Renal cortex interstitium (tissue), 11 donors: ENCODE measurements at regions not wholly inside any gene's neighbourhood (a gene's known extent, or its start where the extent isn't known, plus 50 kb on each side); places are given as distances from the start of the nearest gene placed in this dataset.
"Not testable (repeated sequence)": the region's sequence is repeated elsewhere in the genome, so short reads cannot be mapped to it uniquely, and the experiment has no call there.

Experiments used
- DNase-seq, 11 donors: peaks; one replicate each; pipeline ENCODE4 v3.0.0-alpha.2; 2013; ENCODE audit warnings: low read depth in 9 of 11, low spot score in 4 of 11; ENCODE audit errors: extremely low read depth in 1 of 11

DNA sequence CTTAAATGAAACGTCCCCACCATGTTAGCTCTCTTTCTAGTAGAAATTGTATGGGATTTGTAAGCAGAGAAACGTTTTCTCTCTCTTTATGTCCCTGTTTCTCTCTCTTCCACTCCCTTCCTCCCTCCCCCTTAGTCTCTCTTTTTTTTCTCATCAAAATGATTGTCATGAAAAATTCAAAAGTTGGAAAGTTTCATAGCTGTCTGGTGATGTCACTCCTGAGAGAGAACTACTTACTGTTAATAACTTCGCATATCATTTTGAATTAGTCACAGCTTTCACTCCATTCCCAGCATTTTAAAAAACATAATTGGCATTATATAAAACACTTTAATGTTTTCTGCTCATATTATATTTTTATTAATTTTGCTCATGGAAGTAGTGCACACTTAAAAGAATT is 331.1 kb downstream of the C3orf38 start:
- no peak for DNase-seq

DNA sequence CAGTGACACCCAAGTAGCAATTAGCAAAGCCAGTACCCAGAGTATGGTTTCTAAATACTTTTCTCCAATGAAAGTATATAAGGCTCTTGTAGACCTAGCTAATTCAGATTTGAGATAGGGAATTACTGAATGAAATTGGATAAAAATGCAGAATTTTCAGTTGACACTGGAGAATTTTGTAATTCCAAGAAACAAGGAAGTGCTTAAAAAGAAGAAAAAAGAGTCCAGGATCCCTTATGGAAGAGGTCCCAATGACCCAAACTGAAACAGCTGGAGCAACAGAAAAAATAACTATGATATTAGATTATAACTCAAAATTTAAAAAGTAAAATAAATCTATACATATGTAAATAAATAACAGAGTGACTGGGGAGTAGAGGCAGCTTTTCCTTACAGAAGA is 335.2 kb downstream of the C3orf38 start:
- no peak for DNase-seq

DNA sequence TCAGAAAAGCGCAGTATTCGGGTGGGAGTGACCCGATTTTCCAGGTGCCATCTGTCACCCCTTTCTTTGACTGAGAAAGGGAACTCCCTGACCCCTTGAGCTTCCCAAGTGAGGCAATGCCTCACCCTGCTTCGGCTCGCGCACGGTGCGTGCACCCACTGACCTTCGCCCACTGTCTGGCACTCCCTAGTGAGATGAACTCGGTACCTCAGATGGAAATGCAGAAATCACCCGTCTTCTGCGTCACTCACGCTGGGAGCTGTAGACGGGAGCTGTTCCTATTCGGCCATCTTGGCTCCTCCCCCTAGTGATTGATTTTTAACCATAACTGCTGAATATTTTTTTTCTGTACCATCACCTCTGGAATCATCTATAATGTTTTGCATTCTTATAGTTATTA is 359.1 kb downstream of the C3orf38 start:
- DNase-seq, result not testable (repeated sequence)

DNA sequence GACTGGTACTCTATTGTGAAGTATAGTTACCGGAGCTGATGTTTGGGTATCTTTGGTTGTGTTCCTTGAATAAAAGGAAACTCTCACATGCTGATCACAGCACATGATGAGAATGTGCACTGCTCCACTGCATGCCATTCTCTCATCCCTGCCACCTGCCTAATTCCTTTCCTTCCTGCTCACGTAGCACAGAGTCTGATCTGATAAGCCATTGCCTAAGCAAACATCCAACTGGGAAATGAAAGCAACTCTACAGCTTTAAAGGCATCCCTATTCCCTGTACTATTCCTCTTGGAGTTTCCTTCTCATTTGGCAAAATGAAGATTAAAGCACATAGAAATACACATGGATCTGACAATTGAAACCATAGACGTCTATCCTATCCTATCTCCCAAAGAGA is 359.8 kb downstream of the C3orf38 start:
- DNase-seq, result no peak

DNA sequence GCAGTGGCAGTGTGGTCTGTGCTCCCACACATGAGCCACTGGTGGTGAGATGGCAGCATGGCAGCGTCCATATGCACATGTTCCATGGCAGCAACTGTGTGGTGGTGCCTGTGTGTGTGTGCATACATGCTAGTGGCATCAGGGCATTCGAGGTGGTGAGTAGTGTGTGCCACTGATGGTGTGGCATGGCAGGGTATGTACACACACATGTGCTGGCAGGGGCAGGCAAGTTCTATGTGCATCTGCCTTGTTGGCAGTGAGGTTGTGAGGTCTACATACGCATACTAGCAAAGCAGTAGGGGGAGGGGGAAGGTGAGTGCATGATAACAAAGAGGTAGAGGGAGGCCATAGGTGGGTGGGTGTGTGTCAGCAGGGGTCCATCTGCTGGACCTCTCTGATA is 378.7 kb downstream of the C3orf38 start:
- DNase-seq, result no peak

DNA sequence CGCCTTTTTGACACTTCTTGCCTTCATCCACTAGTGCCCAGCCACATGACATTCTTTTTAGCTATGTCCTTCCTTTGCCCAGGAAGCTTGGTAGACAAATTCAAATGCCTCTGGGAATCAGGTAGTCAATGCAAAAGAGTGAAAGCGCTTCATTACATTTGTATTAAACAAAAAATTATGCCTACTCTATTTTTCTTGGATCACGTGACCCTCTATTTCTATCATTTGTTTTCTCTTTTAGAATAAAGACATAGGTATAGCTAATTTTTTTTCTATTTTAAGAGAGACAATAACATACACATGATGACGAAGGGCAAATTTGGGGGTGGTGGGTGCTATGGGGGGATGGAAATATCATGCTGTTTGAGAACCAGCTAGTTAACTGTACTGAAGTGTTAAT is 384.8 kb downstream of the C3orf38 start:
- no peak for DNase-seq

DNA sequence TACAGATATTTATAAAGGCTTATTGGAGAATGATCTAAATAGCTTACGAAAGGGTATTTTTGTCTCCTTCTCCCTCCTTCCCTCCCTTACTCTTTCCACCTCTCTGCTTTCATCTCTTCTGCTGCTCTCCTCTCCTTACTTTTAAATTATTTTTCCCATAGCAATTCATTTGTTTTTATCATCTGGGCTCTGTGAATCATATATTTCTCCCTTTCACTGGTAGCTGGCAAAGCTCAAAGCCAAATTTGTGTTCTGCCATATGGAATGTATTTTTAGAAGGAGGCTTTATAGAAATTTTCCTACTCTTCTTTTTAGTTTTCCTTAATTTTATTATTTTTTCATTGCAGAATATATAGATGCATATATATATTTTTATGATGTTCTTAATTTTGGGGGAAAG is 385.8 kb downstream of the C3orf38 start:
- DNase-seq, result no peak

DNA sequence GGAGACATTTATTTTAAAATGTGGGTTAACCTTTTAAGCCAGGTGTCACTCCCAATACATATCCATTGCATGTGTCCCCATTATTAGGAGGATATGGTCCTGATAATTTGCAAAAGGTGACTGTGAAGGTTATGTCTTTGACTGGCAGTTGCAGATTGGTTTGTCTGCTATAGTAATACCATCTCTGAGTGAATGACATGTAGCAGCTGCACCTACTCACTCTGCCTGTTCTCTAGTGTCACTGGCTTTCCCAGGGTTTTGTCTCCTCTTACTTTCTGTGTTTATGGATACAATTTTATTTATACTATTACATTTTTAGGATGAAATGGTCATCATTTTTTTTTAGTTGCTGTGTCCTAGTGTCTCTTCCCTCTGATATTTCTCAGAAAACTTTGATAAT is 393.2 kb downstream of the C3orf38 start:
- DNase-seq, result no peak

DNA sequence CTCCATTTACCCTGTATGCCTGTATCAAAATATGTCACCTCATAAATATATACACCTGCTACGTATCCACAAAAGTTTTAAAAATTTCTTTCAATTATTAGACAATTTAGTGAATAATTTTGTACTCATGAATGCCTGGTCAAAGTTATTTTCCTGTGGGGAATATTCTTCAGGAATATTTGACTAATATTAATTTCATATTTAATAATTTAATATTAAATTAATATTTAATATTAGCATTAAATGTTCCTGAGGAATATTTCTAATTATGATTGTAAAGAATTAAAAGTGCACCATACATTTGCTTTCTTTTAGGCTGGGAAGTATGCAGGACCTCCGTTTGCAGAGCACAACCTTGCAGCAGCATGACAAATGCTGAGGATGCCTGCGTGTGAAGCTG is 422.7 kb downstream of the C3orf38 start:
- no peak for DNase-seq

DNA sequence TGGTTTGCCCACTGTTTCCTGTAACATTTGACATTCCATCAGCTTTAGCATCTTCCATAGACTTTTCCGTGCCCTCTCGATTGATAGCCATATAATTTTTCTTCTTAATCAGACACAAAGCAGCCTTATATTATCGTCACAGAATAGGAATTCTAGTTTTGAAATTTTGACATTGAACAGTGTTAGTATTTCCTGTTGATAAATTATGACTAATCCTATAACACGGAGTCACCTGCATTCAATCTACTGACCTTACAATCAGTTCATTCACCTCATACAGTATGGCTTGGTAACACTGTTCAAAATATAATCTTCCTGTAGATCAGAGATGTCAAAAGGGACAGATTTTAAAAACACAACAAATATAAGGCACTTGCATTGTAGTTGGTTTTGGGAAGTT is 423.7 kb downstream of the C3orf38 start:
- DNase-seq, result no peak

DNA sequence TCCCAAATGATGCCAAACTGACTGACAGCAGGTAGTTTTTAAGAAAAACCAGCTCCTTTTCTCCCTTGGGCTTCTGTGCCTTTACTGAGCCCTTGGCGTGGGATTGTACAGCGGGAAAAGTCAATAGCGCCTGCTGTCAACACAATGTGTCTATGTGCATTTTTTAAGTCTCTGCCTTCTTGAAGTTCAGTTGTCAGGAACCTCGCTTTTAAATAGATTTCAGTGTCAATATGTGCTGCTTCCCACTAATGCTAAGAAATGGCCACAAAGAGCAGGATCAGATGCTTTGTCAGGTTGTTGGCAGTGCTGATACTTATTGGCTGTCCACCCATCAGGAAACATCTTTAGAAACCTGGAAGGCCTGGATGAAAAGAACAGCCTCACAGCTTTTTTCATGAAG is 424.4 kb downstream of the C3orf38 start:
- DNase-seq, result no peak

DNA sequence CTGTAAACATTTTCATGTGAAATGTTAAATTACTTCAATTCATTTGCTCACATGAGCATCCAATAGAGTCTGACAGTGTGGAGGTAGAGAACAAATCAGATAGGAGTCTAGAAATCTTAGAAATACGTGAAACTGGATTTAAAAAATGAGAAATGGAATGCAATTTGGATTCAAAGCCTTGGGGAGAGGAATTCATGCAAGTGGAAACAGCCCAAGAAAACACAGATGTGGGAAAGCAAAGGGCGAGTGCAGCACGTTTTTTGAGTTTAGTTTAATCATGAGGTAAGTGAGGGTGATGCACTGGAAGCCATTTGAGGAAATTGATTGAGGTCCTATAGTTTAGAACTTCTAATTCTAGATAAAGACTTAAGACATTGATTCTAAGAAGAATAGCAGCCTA is 434.7 kb downstream of the C3orf38 start:
- DNase-seq, result no peak

DNA sequence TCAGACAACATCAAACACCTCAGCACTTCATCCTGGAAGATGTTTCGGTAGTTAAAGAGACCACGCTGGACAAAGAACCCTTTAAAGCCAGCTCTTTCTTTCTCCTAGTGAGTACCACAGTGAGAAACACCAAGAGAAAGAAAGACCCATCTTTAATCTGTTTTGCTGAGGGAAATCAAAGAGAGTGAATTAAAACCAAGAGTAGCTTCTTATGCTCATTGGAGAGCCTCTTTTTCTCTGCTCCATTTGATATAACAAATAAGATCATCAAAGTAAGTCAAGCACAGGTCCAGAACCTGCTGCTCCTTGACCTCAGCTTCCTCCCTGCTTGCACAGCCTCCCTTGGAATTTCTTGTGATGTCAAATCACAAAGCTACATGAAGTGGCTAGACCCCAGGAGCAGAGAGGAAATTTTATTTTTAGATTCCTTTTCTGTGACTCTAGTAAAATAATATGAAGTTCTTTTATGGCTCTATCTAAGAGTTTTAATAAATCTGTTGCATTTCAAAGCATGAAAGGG is 436.4 kb downstream of the C3orf38 start:
- no peak for DNase-seq

DNA sequence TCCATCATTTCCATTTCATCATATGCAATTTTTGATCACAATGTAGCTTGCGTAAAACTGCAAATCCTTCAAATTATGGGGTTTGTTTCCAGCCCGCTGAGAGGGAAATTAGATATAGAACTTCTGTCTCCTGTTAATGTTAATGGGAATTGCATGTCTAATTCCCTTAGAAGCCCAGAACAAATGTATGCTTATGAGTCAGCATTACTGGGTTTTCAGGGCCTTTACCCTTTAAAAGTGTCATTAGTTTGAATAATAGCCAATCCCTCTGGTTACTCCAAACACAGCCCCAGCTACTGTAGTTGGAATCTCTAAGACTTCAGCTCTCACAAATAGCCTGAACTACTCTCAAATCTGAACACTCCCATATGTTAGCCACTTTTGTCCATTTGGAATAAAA is 439.4 kb downstream of the C3orf38 start:
- no peak for DNase-seq

DNA sequence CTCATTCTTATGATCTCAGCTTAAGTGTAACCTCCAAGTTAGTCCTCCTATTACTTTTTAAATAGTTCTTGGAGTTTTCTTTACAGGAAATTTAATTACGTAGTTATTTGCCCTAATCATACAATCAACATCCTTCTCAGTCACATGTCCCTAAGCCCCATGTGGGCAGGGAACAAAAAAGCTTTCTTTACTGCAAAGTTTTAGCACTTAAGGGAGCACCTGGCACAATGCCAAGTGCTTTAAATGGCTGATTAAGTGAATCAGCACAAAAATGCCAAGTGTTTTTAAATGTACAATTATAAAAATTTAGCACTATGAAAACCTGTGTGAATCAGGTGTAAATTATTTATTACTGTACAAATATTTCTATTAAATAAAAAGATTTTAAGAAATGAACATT is 445.3 kb downstream of the C3orf38 start:
- no peak for DNase-seq

DNA sequence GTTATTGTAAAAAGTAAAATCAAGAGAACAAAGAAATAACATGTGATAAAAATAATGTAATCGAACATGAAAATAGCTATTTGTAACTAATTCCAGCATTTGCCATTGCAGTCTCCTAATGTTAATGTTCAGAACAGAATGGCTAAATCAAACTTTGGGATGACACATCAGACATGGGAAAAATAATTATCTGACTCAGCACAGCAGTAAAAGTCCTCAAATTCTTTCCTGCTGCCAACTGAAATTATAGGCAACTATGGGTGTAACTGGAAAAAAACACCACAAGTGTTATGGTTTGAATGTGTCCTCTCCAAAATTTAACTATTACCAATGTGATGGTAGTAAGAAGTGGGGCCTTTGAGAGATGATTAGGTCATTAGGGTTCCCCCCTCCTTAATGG is 446.7 kb downstream of the C3orf38 start:
- DNase-seq, result no peak

DNA sequence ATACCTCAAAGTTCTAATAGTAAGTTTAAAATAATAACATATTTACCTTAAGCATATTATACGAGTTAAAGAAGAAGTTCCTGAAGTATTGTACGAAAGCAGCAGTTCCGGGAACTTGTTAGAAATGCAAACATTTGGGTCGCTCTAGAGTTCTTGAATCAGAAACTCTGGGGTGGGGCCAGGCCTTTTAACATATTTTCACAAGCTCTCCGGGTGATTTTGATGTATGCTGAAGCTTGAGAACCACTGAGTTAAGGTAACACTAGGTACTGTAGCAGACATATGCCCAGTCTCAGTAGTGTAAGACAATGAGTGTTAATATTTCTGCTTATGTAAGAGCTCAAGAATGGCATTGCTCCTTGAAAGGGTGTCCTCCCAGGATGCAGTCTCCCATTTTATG is 461.1 kb downstream of the C3orf38 start:
- DNase-seq, result no peak

DNA sequence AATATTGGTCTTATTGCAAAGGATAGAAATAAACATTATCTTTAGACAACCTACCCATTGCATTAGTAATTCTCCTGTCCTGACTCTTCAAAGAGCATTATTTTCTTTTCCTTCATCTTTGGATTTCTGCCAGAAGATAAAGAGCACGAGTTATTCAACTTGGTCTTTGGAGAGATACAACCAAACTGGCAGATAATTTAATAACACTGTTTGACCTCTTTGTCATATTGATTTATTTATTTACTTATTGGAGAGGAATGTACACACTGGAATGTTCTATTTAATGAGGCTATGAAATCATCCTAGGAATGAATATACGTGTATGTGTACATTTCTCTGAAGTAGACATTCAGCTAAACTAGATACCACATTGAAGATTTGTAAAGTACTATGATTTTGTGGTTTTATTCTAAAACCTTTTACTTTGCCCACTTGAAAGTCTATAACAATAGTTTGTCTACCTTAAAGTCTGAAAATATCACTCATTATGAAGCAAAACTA is 462.1 kb downstream of the C3orf38 start:
- no peak for DNase-seq

DNA sequence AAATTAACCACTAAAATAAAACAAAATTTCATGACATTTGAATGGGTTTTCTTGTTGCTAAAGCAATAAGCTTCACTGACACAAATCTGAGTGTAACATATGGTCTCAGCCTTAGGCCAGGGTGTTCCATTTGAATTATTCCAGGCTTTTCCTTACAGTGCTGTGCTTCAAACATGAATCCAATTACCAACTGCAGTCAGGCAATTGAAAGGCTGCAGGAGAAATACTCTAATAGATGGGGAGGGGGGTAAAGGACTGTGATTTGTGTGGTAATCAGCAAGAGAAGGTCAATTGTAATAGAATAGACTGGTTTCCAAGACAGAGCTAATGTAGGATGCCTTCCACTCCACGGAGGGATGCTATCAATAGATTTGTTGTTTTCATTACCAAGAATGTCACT is 466.7 kb downstream of the C3orf38 start:
- DNase-seq, result no peak

DNA sequence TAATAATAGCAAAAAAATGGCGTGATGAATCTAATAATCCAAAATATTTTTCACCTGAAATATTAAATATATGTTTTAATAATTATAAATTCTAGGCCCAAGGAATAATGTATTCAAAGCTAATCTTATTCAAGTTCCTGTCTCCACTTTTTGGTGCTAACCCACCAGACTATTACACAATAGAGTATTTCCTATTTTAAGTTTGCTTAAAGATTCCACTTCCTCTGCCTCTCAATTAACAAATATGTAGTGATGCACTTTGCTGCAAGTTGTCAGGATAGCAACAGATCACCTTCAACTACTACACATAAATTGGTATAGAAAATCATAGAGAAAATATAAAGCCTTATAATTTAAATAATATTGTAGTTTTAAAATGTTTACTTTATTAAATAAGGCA is 467.5 kb downstream of the C3orf38 start:
- DNase-seq, result no peak

DNA sequence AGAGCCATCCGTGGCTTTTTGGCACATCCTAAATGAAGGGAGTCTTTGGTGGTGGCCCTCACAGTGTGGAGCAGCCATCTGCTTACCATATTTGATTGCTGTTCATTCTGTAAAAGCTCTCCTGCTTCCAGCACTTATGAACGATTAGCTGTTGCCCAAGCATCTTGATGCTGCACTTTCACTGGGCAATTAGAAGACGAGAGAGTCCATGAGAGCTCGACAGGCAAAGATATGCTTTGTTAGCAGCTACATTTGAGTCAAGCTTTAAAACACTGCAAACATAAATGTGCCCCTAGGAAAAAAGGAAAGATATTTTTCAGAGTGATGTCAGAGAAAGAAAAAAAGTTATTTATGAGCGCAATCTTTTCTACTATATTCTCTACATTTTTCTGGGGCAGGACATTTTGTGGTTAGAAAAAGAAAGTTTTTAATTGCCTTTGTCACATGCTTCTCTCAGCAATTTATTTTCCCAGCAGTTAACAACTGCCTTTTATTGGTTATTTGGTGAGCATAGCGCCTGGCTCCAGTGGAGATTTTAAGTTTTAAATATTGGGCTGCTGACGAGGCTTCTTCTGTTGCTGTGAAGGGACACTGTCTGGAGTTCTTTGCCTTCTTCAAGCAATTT is 468.4 kb downstream of the C3orf38 start:
- no peak for DNase-seq
